ENCODE measurements at regions not wholly inside any gene's neighbourhood (a gene's known extent, or its start where the extent isn't known, plus 50 kb on each side); places are given as distances from the start of the nearest gene placed in this dataset.

GRCh38 chr5:114053372-114053771 is 308.5 kb upstream of the KCNN2 start:
- TF ChIP-seq CTCF (conservative IDR thresholded peaks at IDR 0.05; ENCODE audit: low read depth, low read length): no peak
- no peak for TF ChIP-seq RAD21 (IDR thresholded peaks at IDR 0.05; ENCODE audit: low read length)
- TF ChIP-seq POLR2A (IDR thresholded peaks at IDR 0.05; ENCODE audit: low read depth, low read length): no peak
- no peak for TF ChIP-seq ELK1 (IDR thresholded peaks at IDR 0.05; ENCODE audit: borderline replicate concordance, low read depth, low read length)
- TF ChIP-seq MXI1 (IDR thresholded peaks at IDR 0.05; ENCODE audit: borderline replicate concordance, low read depth, low read length): no peak
- TF ChIP-seq RFX5 (IDR thresholded peaks at IDR 0.05; ENCODE audit: low read depth, low read length): no peak
- TF ChIP-seq SMC3 (IDR thresholded peaks at IDR 0.05; ENCODE audit: low read depth, low read length): no peak
- no peak for TF ChIP-seq BHLHE40 (IDR thresholded peaks at IDR 0.05; ENCODE audit: low read depth, low read length)
